ENCODE measurements at regions not wholly inside any gene's neighbourhood (a gene's known extent, or its start where the extent isn't known, plus 50 kb on each side); places are given as distances from the start of the nearest gene placed in this dataset.
A peak's percentile ranks its signal among the peaks of the same experiment; 100 is the strongest.

DNA sequence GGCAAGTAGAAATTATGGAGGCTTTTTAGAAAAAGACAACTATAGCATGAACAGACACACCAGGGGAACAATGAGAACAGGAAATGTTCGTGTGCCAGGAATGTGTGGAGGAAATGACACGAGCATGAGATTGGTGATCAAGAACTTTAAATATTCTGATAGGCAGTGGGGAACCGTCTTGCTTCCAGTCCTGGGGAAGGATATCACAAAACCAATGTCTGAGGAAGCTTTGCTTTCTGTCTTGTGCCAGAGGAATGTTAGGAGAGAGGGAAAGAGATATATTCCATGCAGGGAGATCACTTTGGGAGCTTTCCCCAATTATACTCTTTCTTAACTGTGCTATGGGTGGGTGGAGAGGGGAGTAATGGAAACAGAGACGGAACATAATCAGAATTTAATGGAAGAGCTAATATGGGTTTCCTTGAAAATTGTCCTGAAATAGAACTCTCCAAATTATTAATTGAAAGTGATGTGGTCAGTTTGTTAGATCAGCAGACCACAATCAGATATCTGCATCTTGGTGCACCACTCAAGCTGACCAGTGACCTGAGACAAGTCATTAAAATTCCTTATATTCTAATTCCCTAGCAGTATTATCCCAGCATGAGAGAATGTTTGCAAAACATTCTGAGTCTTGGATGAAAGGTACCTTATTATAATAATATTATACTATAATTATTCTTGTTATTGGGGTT is 178.2 kb downstream of the SOX4 start:
- TF ChIP-seq POLR2A (IDR thresholded peaks at IDR 0.05; ENCODE audit: low read depth, low read length) (peak; percentile 49), POLR2AphosphoS5 (IDR thresholded peaks at IDR 0.05; ENCODE audit: insufficient read depth, low read depth, low read length) (peak; percentile 89), FOS (IDR thresholded peaks at IDR 0.05; ENCODE audit: borderline replicate concordance, insufficient read depth, low read length) (peak; percentile 58), GATA2 (IDR thresholded peaks at IDR 0.05; ENCODE audit: insufficient read depth, insufficient read length, low read depth, low read length) (peak; percentile 85), EZH2 (IDR thresholded peaks at IDR 0.05; ENCODE audit: borderline replicate concordance, low read depth, low read length, severe bottlenecking) (no peak)
- TF ChIP-seq, protein P1, sequence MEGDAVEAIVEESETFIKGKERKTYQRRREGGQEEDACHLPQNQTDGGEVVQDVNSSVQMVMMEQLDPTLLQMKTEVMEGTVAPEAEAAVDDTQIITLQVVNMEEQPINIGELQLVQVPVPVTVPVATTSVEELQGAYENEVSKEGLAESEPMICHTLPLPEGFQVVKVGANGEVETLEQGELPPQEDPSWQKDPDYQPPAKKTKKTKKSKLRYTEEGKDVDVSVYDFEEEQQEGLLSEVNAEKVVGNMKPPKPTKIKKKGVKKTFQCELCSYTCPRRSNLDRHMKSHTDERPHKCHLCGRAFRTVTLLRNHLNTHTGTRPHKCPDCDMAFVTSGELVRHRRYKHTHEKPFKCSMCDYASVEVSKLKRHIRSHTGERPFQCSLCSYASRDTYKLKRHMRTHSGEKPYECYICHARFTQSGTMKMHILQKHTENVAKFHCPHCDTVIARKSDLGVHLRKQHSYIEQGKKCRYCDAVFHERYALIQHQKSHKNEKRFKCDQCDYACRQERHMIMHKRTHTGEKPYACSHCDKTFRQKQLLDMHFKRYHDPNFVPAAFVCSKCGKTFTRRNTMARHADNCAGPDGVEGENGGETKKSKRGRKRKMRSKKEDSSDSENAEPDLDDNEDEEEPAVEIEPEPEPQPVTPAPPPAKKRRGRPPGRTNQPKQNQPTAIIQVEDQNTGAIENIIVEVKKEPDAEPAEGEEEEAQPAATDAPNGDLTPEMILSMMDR (IDR thresholded peaks at IDR 0.05; ENCODE audit: extremely low read depth in 1 of 2, insufficient read depth in 1 of 2, low read depth in 1 of 2, low read length in 2 of 2), result no peak

All from endothelial cell of umbilical vein (primary cell).